Smooth muscle cell (in vitro differentiated cells): ENCODE measurements at regions not wholly inside any gene's neighbourhood (a gene's known extent, or its start where the extent isn't known, plus 50 kb on each side); places are given as distances from the start of the nearest gene placed in this dataset.
"Not testable (repeated sequence)": the region's sequence is repeated elsewhere in the genome, so short reads cannot be mapped to it uniquely, and the experiment has no call there.

ENCODE experiments used
- DNase-seq: peaks from one replicate; lab custom pipeline; 2025; ENCODE audit not compliant: unreplicated experiment; lab: John Stamatoyannopoulos, UW
- H2AFZ ChIP-seq: fragments of 200-600 bp; sonication (generic); 2 replicates; pipeline ENCODE4 v1.6.0; 2016; ENCODE audit warnings: antibody characterized with exemption, low read depth, mild to moderate bottlenecking
- H3F3A ChIP-seq: fragments of 200-600 bp; sonication (generic); 2 replicates; pipeline ENCODE4 v1.6.0; 2017; ENCODE audit warnings: antibody characterized with exemption, low read depth
- H3K27ac ChIP-seq: fragments of 200-600 bp; sonication (generic); 2 replicates; pipeline ENCODE4 v1.5.1; 2016; ENCODE audit warnings: low read depth, mild to moderate bottlenecking
- H3K27me3 ChIP-seq: fragments of 200-600 bp; sonication (generic); 2 replicates; pipeline ENCODE4 v1.6.1; 2016; ENCODE audit warnings: low read depth, mild to moderate bottlenecking
- H3K36me3 ChIP-seq: fragments of 200-600 bp; sonication (generic); 2 replicates; pipeline ENCODE4 v1.5.1; 2016; ENCODE audit warnings: low read depth
- H3K4me1 ChIP-seq: fragments of 200-600 bp; sonication (generic); 2 replicates; pipeline ENCODE4 v1.5.1; 2016; ENCODE audit warnings: low read depth
- H3K4me2 ChIP-seq: fragments of 200-600 bp; sonication (generic); 2 replicates; pipeline ENCODE4 v1.6.0; 2016; ENCODE audit warnings: mild to moderate bottlenecking
- H3K4me3 ChIP-seq: fragments of 200-600 bp; sonication (generic); 2 replicates; pipeline ENCODE4 v1.5.1; 2016; ENCODE audit warnings: mild to moderate bottlenecking
- H3K79me2 ChIP-seq: fragments of 200-600 bp; sonication (generic); 2 replicates; pipeline ENCODE4 v1.6.0; 2016; ENCODE audit warnings: low read depth, mild to moderate bottlenecking
- H3K9ac ChIP-seq: fragments of 200-600 bp; sonication (generic); 2 replicates; pipeline ENCODE4 v1.6.0; 2016; ENCODE audit warnings: low read depth
- H3K9me3 ChIP-seq: fragments of 200-600 bp; sonication (generic); replicated peaks from 2 replicates; pipeline ENCODE4 v1.5.1; 2016; ENCODE audit warnings: low read depth
- H4K20me1 ChIP-seq: fragments of 200-600 bp; sonication (generic); 2 replicates; pipeline ENCODE4 v1.6.0; 2016; ENCODE audit warnings: low read depth
- CTCF ChIP-seq: fragments of 200-600 bp; sonication (generic); IDR thresholded peaks from 2 replicates; pipeline ENCODE4 v1.5.1; 2017; ENCODE audit warnings: borderline replicate concordance, mild to moderate bottlenecking, antibody characterized with exemption; ENCODE audit not compliant: insufficient read depth, poor library complexity, severe bottlenecking
- WGBS: methylation state at CpG from one replicate; pipeline ENCODE4 v1.1.7; 2016; ENCODE audit warnings: low lambda C conversion rate; 5-methylcytosine and 5-hydroxymethylcytosine counted together

DNA sequence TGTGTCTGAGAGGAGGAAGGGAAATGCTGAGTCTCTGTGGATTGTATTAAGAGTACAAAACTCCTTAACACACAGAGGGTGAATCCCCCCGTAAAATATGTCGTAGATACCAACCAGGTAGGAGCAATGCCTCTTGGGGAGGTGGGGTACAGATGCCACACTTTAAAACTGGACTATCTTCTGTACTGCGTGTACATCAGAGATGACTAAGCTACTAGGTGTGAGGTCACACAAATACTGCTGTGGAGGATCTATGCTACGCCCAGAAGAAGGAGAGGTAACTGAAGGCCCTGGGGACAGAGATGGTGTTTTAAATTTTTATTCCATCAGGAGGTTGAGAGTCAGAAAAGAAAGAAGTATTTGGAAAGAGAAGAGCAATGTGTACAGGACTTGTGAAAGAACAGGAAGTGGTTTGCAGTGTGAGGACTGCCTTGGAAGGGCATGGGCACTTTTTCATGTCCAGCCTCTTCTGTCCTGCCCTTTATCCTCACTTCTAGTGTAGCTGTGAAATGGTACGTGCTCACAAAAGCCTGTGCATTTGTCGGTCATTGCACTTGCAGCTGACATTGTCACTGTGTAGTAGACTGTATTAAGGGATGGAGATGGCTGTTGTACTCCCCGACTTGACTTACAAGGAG, 287.8 kb upstream of the CHRM3 start:
- Histone ChIP-seq H3K79me2 (no peaks in the 10 kb centered on the region), H3F3A (no peaks in the 10 kb centered on the region), H3K27me3 (no peaks in the 10 kb centered on the region), H3K4me1 (no peaks in the 10 kb centered on the region), H3K27ac (no peak overlapping the region), H3K36me3 (no peaks in the 10 kb centered on the region), H3K9ac (no peak overlapping the region), H3K4me3 (no peak overlapping the region), H2AFZ (peak overlapping the region; percentile 39), H3K4me2 (no peak overlapping the region), H3K9me3 (no peaks in the 10 kb centered on the region), H4K20me1 (no peaks in the 10 kb centered on the region)
- WGBS = 71% methylated on average over 7 of the region's 7 CpGs
- DNase-seq = no peak
- no peak for TF ChIP-seq CTCF

DNA sequence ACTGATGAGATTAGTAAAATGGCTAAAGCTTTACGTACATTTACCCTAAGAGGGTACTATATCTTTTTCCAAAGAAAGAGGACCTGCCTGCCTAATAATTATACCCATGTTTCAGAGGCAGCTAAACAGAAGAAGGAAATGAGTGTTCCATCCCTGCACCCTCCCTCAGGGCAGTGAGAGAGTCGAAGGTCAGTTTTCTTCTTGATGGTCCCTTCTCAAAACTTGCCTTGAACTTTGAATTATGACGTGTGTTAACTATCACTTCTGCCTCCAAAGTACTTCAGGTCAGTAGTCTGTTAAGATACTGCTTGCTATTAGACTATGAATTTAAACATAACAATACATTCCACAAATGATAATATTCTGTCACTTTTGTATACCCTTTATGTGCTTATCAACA, 294.8 kb upstream of the CHRM3 start:
- Histone ChIP-seq H3K27me3 (no peaks in the 10 kb centered on the region), H3K9ac (no peak overlapping the region), H3K4me2 (no peak overlapping the region), H4K20me1 (no peaks in the 10 kb centered on the region), H3K36me3 (no peaks in the 10 kb centered on the region), H3K9me3 (no peaks in the 10 kb centered on the region), H3K79me2 (no peaks in the 10 kb centered on the region), H3K4me1 (no peaks in the 10 kb centered on the region), H3K27ac (no peak overlapping the region), H3K4me3 (no peak overlapping the region), H3F3A (no peaks in the 10 kb centered on the region), H2AFZ (no peak overlapping the region)
- no peak for DNase-seq
- WGBS = 94% methylated on average over 3 of the region's 3 CpGs
- TF ChIP-seq CTCF = no peak

DNA sequence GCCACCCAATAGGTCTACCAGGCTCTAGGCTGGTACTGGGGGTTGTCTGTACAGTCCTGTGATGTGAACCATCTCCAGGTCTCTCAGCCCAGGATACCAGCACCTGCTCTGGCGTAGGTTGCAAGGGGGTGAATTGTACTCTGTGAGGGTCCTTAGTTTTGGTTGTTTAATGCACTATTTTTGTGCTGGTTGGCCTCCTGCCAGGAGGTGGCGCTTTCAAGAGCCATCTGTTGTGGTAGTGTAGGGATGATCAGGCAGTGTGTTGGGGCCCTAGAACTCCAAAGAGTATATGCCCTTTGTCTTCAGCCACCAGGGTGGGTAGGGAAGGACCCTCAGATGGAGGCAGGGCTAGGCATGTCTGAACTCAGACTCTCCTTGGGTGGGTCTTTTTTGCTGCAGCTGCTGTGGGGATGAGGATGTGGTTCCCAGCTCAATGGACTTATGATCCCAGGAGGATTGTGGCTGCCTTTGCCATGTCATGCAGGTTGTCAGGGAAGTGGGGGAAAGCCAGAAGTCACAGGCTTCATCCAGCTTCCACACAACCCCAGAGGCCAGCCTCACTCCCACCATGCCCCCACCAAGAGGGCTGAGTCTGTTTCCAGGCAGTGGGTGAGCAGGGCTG, 301.8 kb upstream of the CHRM3 start:
- H3K9me3 ChIP-seq = no peaks in the 10 kb centered on the region
- no peaks in the 10 kb centered on the region for H4K20me1 ChIP-seq
- no peaks in the 10 kb centered on the region for H3K4me1 ChIP-seq
- H3K27me3 ChIP-seq = no peaks in the 10 kb centered on the region
- no peaks in the 10 kb centered on the region for H3K36me3 ChIP-seq
- no peak overlapping the region for H3K4me3 ChIP-seq
- H2AFZ ChIP-seq = no peak overlapping the region
- no peaks in the 10 kb centered on the region for H3K79me2 ChIP-seq
- DNase-seq = no peak
- no peak overlapping the region for H3K27ac ChIP-seq
- H3K9ac ChIP-seq = no peak overlapping the region
- no peaks in the 10 kb centered on the region for H3F3A ChIP-seq
- no peak for TF ChIP-seq CTCF
- no peak overlapping the region for H3K4me2 ChIP-seq
- WGBS = 94% methylated on average over 2 of the region's 2 CpGs

DNA sequence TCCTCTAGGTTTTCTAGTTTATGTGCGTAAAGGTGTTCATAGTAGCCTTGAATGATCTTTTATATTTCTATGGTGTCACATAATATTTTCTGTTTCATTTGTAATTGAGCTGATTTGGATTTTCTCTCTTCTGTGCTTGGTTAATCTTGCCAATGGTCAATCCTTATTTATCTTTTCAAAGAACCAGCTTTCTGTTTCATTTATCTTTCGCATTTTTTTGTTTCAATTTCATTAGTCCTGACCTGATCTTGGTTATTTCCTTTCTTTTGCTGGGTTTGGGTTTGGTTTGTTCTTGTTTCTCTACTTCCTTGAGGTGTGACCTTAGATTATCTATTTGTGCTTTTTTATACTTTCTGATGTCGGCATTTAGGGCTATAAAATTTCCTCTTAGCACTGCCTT, 304.4 kb upstream of the CHRM3 start:
- not testable (repeated sequence) for H3F3A ChIP-seq, H3K4me1 ChIP-seq, H3K4me2 ChIP-seq, H3K27me3 ChIP-seq, H3K27ac ChIP-seq, H3K9me3 ChIP-seq, H3K79me2 ChIP-seq, H4K20me1 ChIP-seq, DNase-seq, H3K4me3 ChIP-seq, H2AFZ ChIP-seq, H3K36me3 ChIP-seq, H3K9ac ChIP-seq
- 61% methylated on average over 3 of the region's 3 CpGs for WGBS
